ENCODE measurements at regions not wholly inside any gene's neighbourhood (a gene's known extent, or its start where the extent isn't known, plus 50 kb on each side); places are given as distances from the start of the nearest gene placed in this dataset.

- no peak for DNase-seq (ENCODE audit: low read depth)
- in situ Hi-C loops (cut with HindIII; ENCODE audit: low sequenced_read_pairs), result no loop called here
- TF ChIP-seq, protein P1, sequence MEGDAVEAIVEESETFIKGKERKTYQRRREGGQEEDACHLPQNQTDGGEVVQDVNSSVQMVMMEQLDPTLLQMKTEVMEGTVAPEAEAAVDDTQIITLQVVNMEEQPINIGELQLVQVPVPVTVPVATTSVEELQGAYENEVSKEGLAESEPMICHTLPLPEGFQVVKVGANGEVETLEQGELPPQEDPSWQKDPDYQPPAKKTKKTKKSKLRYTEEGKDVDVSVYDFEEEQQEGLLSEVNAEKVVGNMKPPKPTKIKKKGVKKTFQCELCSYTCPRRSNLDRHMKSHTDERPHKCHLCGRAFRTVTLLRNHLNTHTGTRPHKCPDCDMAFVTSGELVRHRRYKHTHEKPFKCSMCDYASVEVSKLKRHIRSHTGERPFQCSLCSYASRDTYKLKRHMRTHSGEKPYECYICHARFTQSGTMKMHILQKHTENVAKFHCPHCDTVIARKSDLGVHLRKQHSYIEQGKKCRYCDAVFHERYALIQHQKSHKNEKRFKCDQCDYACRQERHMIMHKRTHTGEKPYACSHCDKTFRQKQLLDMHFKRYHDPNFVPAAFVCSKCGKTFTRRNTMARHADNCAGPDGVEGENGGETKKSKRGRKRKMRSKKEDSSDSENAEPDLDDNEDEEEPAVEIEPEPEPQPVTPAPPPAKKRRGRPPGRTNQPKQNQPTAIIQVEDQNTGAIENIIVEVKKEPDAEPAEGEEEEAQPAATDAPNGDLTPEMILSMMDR (IDR thresholded peaks at IDR 0.05; ENCODE audit: low read depth, low read length, missing control alignments), result no peak
- H3K4me3 ChIP-seq (ENCODE audit: low read depth, low read length), result no peak overlapping the region
These were observed 189.4 kb downstream of the NUAK1 start for GRCh38 chr12:105949391-105949790.

GRCh38 chr12:105951732-105952131, 187.0 kb downstream of the NUAK1 start:
- in situ Hi-C loops (cut with HindIII; ENCODE audit: low sequenced_read_pairs), result no loop called here

DNA sequence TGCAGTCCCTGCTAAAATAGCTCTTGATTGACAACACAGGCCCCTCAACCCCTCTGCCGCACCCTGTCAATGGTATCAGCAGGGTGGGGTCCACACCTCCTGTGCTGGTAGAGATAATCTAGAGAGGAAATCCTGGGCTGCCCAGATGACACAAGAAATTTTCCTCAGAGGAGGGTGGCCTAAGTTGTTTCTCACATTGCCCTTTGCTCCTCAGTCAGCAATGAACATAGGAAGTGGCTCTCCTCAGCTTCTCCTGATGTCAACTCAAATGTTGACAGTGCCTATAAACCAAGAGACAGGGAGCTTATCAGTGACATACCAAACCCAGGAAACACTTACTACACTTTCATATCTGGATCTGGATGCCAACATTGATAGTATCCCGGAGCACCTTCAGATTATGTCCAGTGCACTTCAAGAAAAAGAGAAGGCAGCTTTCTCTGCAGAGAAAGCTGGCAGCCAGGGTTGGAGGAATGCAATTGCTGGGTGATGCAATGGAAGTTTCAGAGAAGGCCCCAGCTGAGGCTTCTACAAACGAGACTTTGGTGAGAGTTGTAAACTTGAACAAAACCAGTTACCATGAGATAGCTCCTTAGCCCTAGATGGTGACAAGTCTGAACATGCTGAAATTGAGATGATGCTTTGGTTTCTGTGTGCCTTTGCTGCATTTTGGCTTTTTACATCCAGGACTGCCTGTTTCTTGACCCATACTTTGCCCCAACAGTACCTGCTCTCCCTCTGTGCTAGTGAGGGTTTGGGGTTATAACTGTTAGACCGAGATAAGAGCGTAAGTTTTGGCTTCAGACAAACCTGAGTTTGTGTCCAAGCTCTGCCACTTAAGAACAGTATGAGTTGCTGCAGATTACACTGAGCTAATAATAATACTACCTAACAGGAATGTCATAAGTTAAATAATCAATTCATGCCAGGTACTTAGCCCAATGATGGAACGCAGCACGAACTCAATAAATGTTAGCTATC, 183.5 kb downstream of the NUAK1 start:
- TF ChIP-seq, protein P1 (IDR thresholded peaks at IDR 0.05; ENCODE audit: low read depth, low read length, missing control alignments), result no peak
- no peak overlapping the region for H3K4me3 ChIP-seq (ENCODE audit: low read depth, low read length)
- in situ Hi-C loops (cut with HindIII; ENCODE audit: low sequenced_read_pairs), result no loop called here
- no peak for DNase-seq (ENCODE audit: low read depth)

More at GRCh38 chr12:105951732-105952131, 187.0 kb downstream of the NUAK1 start:
- H3K4me3 ChIP-seq (ENCODE audit: low read depth, low read length), result no peak overlapping the region
- no peak for DNase-seq (ENCODE audit: low read depth)
- TF ChIP-seq, protein P1 (IDR thresholded peaks at IDR 0.05; ENCODE audit: low read depth, low read length, missing control alignments), result no peak

GRCh38 chr12:105955976-105956375, 182.8 kb downstream of the NUAK1 start:
- TF ChIP-seq, protein P1 (IDR thresholded peaks at IDR 0.05; ENCODE audit: low read depth, low read length, missing control alignments), result no peak
- in situ Hi-C loops (cut with HindIII; ENCODE audit: low sequenced_read_pairs), result no loop called here
- no peak for DNase-seq (ENCODE audit: low read depth)
- H3K4me3 ChIP-seq (ENCODE audit: low read depth, low read length), result no peak overlapping the region

DNA sequence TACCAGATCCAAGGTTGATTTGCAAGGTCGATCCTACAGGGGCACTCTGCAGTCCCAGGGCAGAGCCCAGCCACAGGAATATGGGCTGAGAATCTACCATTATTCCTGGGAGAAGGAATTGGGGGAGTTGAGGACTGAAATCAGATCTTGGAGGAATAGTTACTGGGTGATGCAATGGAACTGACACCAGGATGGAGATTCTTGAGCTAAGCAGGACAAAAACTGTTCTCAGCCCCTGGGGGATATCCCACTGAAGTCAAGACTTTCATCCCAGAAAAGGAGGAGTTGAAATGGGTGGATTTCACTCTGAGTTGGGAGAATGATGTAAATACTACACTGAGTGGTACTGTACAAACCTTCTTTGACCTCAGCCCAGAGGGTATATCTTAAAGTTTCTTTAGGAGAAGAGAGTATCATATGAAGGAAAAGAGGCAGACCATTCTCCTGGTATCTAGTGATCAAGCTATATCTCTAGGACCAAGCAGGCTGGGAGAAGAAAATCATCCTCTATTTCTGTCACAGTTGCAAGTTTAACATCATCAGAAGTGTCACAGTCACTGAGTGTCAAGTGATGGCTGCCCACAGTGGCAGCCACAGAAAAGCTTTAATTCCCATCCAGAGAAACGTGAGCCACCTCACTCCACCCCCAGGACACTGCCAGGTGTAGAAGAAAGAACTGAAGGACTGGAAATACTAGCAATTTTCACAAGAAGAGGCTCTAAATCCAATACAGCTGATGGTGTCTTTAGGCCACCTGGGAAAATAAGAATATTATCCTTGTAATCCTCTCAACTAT, 181.9 kb downstream of the NUAK1 start:
- DNase-seq (ENCODE audit: low read depth), result no peak
- TF ChIP-seq, protein P1 (IDR thresholded peaks at IDR 0.05; ENCODE audit: low read depth, low read length, missing control alignments), result no peak
- no peak overlapping the region for H3K4me3 ChIP-seq (ENCODE audit: low read depth, low read length)
- in situ Hi-C loops (cut with HindIII; ENCODE audit: low sequenced_read_pairs), result no loop called here

DNA sequence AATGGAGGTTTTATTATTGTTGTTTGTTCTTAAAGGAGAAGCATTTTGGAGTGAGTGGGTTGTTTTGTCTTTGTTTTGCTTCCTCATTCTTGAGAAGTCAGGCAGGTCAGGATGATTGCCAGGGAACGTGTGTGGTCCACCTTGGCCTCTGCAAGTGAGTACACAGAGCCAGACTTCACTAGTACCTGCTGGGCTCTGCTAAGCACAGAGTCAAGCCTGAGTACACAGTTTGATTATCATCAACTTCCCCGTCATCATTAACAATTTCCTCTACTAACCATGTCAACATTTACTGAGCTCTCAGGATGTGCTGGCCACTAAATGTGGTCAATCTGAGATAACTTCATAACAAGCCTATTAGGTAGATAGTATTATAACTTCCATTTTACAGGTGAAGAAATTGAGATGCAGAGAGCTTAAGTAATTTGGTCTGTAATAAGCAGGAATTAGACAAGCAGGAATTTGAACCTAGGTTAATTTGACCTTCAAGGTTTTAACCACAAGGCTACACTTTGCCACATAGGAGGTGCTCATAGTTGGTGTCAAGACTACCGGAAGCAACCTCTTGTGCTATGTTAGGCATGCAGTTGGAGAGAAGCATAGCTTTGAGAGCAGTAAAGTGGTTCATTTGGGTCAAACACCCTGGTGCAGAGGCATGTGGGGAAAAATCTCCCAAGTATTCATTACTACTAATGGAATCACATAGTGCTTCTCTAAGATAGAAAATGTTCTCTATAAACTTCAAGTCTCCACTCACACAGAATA, 178.3 kb downstream of the NUAK1 start:
- TF ChIP-seq, protein P1 (IDR thresholded peaks at IDR 0.05; ENCODE audit: low read depth, low read length, missing control alignments), result no peak
- H3K4me3 ChIP-seq (ENCODE audit: low read depth, low read length), result no peak overlapping the region
- in situ Hi-C loops (cut with HindIII; ENCODE audit: low sequenced_read_pairs), result no loop called here
- DNase-seq (ENCODE audit: low read depth), result no peak
